GM18858 (cell line): ENCODE measurements at regions not wholly inside any gene's neighbourhood (a gene's known extent, or its start where the extent isn't known, plus 50 kb on each side); places are given as distances from the start of the nearest gene placed in this dataset.

Experiments
- ATAC-seq: cut with Tn5 transposase; IDR thresholded peaks from one replicate; pipeline ENCODE4 v1.9.1; 2021; ENCODE audit not compliant: unreplicated experiment

- no peak for ATAC-seq
Measured at GRCh38 chr4:15130441-15130840, 128.2 kb downstream of the CPEB2 start.

GRCh38 chr4:15131551-15131950 is 129.3 kb downstream of the CPEB2 start:
- no peak for ATAC-seq

- no peak for ATAC-seq
Measured at GRCh38 chr4:15132739-15133138, 130.5 kb downstream of the CPEB2 start.

GRCh38 chr4:15139599-15139998 is 137.3 kb downstream of the CPEB2 start:
- ATAC-seq: no peak

- no peak for ATAC-seq
Measured at GRCh38 chr4:15142201-15142600, 139.9 kb downstream of the CPEB2 start.

- ATAC-seq: no peak
Measured at GRCh38 chr4:15143551-15143950, 141.3 kb downstream of the CPEB2 start.

- no peak for ATAC-seq
Measured at GRCh38 chr4:15144249-15144966, 142.1 kb downstream of the CPEB2 start.

- ATAC-seq: no peak
Measured at GRCh38 chr4:15144967-15145295, 142.7 kb downstream of the CPEB2 start.

GRCh38 chr4:15145709-15146108 is 143.4 kb downstream of the CPEB2 start:
- ATAC-seq: no peak

- no peak for ATAC-seq
Measured at GRCh38 chr4:15147714-15148113, 145.4 kb downstream of the CPEB2 start.

GRCh38 chr4:15148199-15148598 is 145.9 kb downstream of the CPEB2 start:
- no peak for ATAC-seq

GRCh38 chr4:15148691-15149090 is 146.4 kb downstream of the CPEB2 start:
- no peak for ATAC-seq

GRCh38 chr4:15149234-15149838 is 147.1 kb downstream of the CPEB2 start:
- ATAC-seq: peak; percentile 83

- peak; percentile 63 for ATAC-seq
Measured at GRCh38 chr4:15149839-15150592, 147.7 kb downstream of the CPEB2 start.

GRCh38 chr4:15150631-15151030 is 148.3 kb downstream of the CPEB2 start:
- no peak for ATAC-seq

- ATAC-seq: no peak
Measured at GRCh38 chr4:15151033-15151432, 148.8 kb downstream of the CPEB2 start.

GRCh38 chr4:15153662-15154061 is 151.4 kb downstream of the CPEB2 start:
- no peak for ATAC-seq

GRCh38 chr4:15158406-15159091 is 156.3 kb downstream of the CPEB2 start:
- ATAC-seq: no peak

GRCh38 chr4:15159477-15160019 is 157.3 kb downstream of the CPEB2 start:
- no peak for ATAC-seq

GRCh38 chr4:15161439-15161838 is 159.2 kb downstream of the CPEB2 start:
- no peak for ATAC-seq

- ATAC-seq: no peak
Measured at GRCh38 chr4:15162046-15162445, 159.8 kb downstream of the CPEB2 start.
